ENCODE measurements at regions not wholly inside any gene's neighbourhood (a gene's known extent, or its start where the extent isn't known, plus 50 kb on each side); places are given as distances from the start of the nearest gene placed in this dataset.

DNA sequence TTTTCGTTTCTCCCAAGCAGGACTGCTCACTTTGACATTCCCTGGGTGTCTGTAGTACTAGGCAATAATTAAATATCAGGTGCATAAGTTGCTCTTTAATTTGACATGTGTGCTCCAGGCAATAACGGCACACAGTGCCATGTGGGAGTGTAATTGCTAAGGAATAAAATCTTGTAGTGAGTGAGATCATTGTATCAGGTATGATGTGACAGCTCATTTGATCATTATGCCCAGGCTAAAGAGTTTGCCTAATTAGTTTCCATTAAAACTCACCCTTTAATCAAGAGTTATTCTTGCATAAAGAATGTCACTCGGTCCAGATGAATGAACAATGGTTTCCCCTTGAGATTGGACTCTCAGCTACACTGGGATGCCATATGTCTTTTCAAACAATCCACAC lies 220.0 kb downstream of the INSC start:
- no peak overlapping the region for H3K27ac ChIP-seq (ENCODE audit: low read depth, low read length)
- Mint-ChIP-seq H3K36me3 (ENCODE audit: low read depth) (peaks cover 3% of the 10 kb centered on the region), H3K9me3 (peaks cover 8% of the 10 kb centered on the region), H3K27me3 (ENCODE audit: insufficient read depth) (peaks cover 12% of the 10 kb centered on the region), H3K4me1 (peaks cover 16% of the 10 kb centered on the region), H3K27ac (no peak overlapping the region), H3K4me3 (no peak overlapping the region)
- H3K4me3 ChIP-seq (ENCODE audit: low read length), result no peak overlapping the region
- 88 to 90% methylated on average over 3 of the region's 3 CpGs for WGBS, 2 experiments (ENCODE audit: insufficient coverage in 1 of 2, insufficient read length in 1 of 2)
- peaks cover 11% of the 10 kb centered on the region for H3K9me3 ChIP-seq (ENCODE audit: control insufficient read depth, low read length)
- DNase-seq, result no peak
- no peaks in the 10 kb centered on the region for H3K36me3 ChIP-seq (ENCODE audit: control insufficient read depth, insufficient read depth, low read length)
- H3K4me1 ChIP-seq (ENCODE audit: control insufficient read depth, insufficient read depth, low read length), result peaks cover 10% of the 10 kb centered on the region
- H3K27me3 ChIP-seq (ENCODE audit: control insufficient read depth, insufficient read depth, low read length, poor library complexity, severe bottlenecking), result no peaks in the 10 kb centered on the region
- no peak overlapping the region for H3K9ac ChIP-seq (ENCODE audit: extremely low read depth, low read length, poor library complexity, severe bottlenecking)
- TF ChIP-seq, protein P1, sequence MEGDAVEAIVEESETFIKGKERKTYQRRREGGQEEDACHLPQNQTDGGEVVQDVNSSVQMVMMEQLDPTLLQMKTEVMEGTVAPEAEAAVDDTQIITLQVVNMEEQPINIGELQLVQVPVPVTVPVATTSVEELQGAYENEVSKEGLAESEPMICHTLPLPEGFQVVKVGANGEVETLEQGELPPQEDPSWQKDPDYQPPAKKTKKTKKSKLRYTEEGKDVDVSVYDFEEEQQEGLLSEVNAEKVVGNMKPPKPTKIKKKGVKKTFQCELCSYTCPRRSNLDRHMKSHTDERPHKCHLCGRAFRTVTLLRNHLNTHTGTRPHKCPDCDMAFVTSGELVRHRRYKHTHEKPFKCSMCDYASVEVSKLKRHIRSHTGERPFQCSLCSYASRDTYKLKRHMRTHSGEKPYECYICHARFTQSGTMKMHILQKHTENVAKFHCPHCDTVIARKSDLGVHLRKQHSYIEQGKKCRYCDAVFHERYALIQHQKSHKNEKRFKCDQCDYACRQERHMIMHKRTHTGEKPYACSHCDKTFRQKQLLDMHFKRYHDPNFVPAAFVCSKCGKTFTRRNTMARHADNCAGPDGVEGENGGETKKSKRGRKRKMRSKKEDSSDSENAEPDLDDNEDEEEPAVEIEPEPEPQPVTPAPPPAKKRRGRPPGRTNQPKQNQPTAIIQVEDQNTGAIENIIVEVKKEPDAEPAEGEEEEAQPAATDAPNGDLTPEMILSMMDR (conservative IDR thresholded peaks at IDR 0.05), result no peak

DNA sequence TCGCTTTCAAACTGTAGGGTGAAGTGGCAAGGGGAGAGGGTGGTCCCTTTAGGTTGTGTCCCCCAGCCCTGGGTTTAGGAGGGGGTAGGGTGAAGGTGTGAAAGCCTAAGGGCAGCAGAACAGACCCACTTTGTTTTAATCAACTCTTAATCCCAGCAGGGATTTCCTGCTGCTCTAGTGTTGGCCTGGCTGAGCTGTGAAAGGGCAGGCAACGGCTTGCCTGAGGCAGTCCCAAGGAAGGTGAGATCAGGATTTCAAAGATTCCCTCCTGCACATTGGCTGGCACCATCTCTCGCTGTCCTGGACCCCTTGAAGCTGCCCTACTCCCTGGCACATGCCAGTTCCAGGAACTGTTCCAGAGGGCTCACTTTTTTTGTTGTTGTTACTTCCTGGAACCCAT lies 221.3 kb downstream of the INSC start:
- no peak overlapping the region for H3K27ac Mint-ChIP-seq
- H3K4me3 Mint-ChIP-seq, result no peak overlapping the region
- Histone ChIP-seq H3K9ac (ENCODE audit: extremely low read depth, low read length, poor library complexity, severe bottlenecking) (no peak overlapping the region), H3K27me3 (ENCODE audit: control insufficient read depth, insufficient read depth, low read length, poor library complexity, severe bottlenecking) (no peaks in the 10 kb centered on the region), H3K36me3 (ENCODE audit: control insufficient read depth, insufficient read depth, low read length) (no peaks in the 10 kb centered on the region), H3K4me1 (ENCODE audit: control insufficient read depth, insufficient read depth, low read length) (peaks cover 10% of the 10 kb centered on the region), H3K27ac (ENCODE audit: low read depth, low read length) (no peak overlapping the region), H3K4me3 (ENCODE audit: low read length) (no peak overlapping the region), H3K9me3 (ENCODE audit: control insufficient read depth, low read length) (peaks cover 16% of the 10 kb centered on the region)
- H3K27me3 Mint-ChIP-seq (ENCODE audit: insufficient read depth), result peaks cover 20% of the 10 kb centered on the region
- H3K4me1 Mint-ChIP-seq, result peaks cover 23% of the 10 kb centered on the region
- peaks cover 3% of the 10 kb centered on the region for H3K36me3 Mint-ChIP-seq (ENCODE audit: low read depth)
- DNase-seq, result peak; percentile 70
- H3K9me3 Mint-ChIP-seq, result peaks cover 18% of the 10 kb centered on the region
- WGBS, 2 experiments (ENCODE audit: insufficient coverage in 1 of 2, insufficient read length in 1 of 2), result 44 to 50% methylated on average over 1 to 3 of the region's 3 CpGs
- TF ChIP-seq, protein P1 (conservative IDR thresholded peaks at IDR 0.05), result no peak

GRCh38 chr11:15339302-15339701 lies 224.6 kb downstream of the INSC start:
- H3K36me3 ChIP-seq (ENCODE audit: control insufficient read depth, insufficient read depth, low read length), result no peaks in the 10 kb centered on the region
- DNase-seq, result no peak
- H3K4me3 ChIP-seq (ENCODE audit: low read length), result peak overlapping the region; percentile 24
- H3K9me3 ChIP-seq (ENCODE audit: control insufficient read depth, low read length), result peaks cover 16% of the 10 kb centered on the region
- H3K27ac ChIP-seq (ENCODE audit: low read depth, low read length), result no peak overlapping the region
- TF ChIP-seq, protein P1 (conservative IDR thresholded peaks at IDR 0.05), result no peak
- Mint-ChIP-seq H3K27ac (no peak overlapping the region), H3K4me1 (peaks cover 45% of the 10 kb centered on the region), H3K36me3 (ENCODE audit: low read depth) (peaks cover 3% of the 10 kb centered on the region), H3K27me3 (ENCODE audit: insufficient read depth) (peaks cover 18% of the 10 kb centered on the region), H3K4me3 (no peak overlapping the region), H3K9me3 (peaks cover 18% of the 10 kb centered on the region)
- WGBS, 2 experiments (ENCODE audit: insufficient coverage in 1 of 2, insufficient read length in 1 of 2), result no CpG with 5 or more reads among the region's 1 CpG
- no peaks in the 10 kb centered on the region for H3K27me3 ChIP-seq (ENCODE audit: control insufficient read depth, insufficient read depth, low read length, poor library complexity, severe bottlenecking)
- H3K9ac ChIP-seq (ENCODE audit: extremely low read depth, low read length, poor library complexity, severe bottlenecking), result no peak overlapping the region
- peaks cover 18% of the 10 kb centered on the region for H3K4me1 ChIP-seq (ENCODE audit: control insufficient read depth, insufficient read depth, low read length)

All from endodermal cell (in vitro differentiated cells).